ENCODE measurements at regions not wholly inside any gene's neighbourhood (a gene's known extent, or its start where the extent isn't known, plus 50 kb on each side); places are given as distances from the start of the nearest gene placed in this dataset.

GRCh38 chr10:120701381-120701780, 149.8 kb upstream of the WDR11 start:
- TF ChIP-seq CTCF (IDR thresholded peaks at IDR 0.05; ENCODE audit: low read depth, low read length, missing control alignments) = no peak
- H3K4me3 ChIP-seq (replicated peaks; ENCODE audit: low read depth, low read length) = no peak overlapping the region
- no peak for DNase-seq (ENCODE audit: extremely low read depth, low read depth)

GRCh38 chr10:120702032-120702431, 149.1 kb upstream of the WDR11 start:
- no peak for DNase-seq (ENCODE audit: extremely low read depth, low read depth)
- H3K4me3 ChIP-seq (replicated peaks; ENCODE audit: low read depth, low read length) = no peak overlapping the region
- no peak for TF ChIP-seq CTCF (IDR thresholded peaks at IDR 0.05; ENCODE audit: low read depth, low read length, missing control alignments)

GRCh38 chr10:120705309-120705708, 145.9 kb upstream of the WDR11 start:
- no peak for DNase-seq (ENCODE audit: extremely low read depth, low read depth)
- no peak for TF ChIP-seq CTCF (IDR thresholded peaks at IDR 0.05; ENCODE audit: low read depth, low read length, missing control alignments)
- no peak overlapping the region for H3K4me3 ChIP-seq (replicated peaks; ENCODE audit: low read depth, low read length)

GRCh38 chr10:120710076-120710475, 141.1 kb upstream of the WDR11 start:
- no peak overlapping the region for H3K4me3 ChIP-seq (replicated peaks; ENCODE audit: low read depth, low read length)
- no peak for DNase-seq (ENCODE audit: extremely low read depth, low read depth)
- TF ChIP-seq CTCF (IDR thresholded peaks at IDR 0.05; ENCODE audit: low read depth, low read length, missing control alignments) = no peak

- DNase-seq (ENCODE audit: extremely low read depth, low read depth) = no peak
- TF ChIP-seq CTCF (IDR thresholded peaks at IDR 0.05; ENCODE audit: low read depth, low read length, missing control alignments) = no peak
- H3K4me3 ChIP-seq (replicated peaks; ENCODE audit: low read depth, low read length) = no peak overlapping the region
Observed at GRCh38 chr10:120711860-120712259, 139.3 kb upstream of the WDR11 start.

- no peak for DNase-seq (ENCODE audit: extremely low read depth, low read depth)
- TF ChIP-seq CTCF (IDR thresholded peaks at IDR 0.05; ENCODE audit: low read depth, low read length, missing control alignments) = no peak
- H3K4me3 ChIP-seq (replicated peaks; ENCODE audit: low read depth, low read length) = no peak overlapping the region
Observed at GRCh38 chr10:120713573-120714205, 137.5 kb upstream of the WDR11 start.

GRCh38 chr10:120715171-120715570, 136.0 kb upstream of the WDR11 start:
- TF ChIP-seq CTCF (IDR thresholded peaks at IDR 0.05; ENCODE audit: low read depth, low read length, missing control alignments) = no peak
- no peak for DNase-seq (ENCODE audit: extremely low read depth, low read depth)
- no peak overlapping the region for H3K4me3 ChIP-seq (replicated peaks; ENCODE audit: low read depth, low read length)

Measured in HFF-Myc (cell line).